ENCODE measurements at regions not wholly inside any gene's neighbourhood (a gene's known extent, or its start where the extent isn't known, plus 50 kb on each side); places are given as distances from the start of the nearest gene placed in this dataset.

DNA sequence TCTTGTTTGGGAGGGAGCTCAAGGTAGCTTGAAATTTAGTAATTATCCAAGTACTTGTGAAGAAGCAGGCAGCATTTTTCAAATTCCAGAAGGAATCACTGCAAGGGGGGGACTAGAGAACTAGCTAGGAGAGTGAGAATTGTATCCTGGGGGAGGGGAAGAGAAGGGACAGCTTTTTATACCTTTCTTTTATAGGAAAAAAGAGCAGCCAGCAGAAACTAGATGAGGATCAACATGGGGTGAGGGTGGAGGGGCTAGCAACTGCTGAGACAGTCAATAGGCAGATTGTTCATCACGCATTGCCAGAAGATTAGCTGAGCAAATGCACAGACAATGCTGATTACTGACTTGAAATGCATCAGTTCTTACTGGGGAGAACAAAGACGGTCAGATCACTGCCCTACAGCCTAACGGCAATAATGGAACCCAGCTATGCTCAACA lies 514.3 kb upstream of the CITED2 start:
- H4K20me1 ChIP-seq (ENCODE audit: insufficient read depth) = no peaks in the 10 kb centered on the region
- TF ChIP-seq EP300 (conservative IDR thresholded peaks at IDR 0.05; ENCODE audit: poor library complexity, severe bottlenecking) (no peak), EZH2 (IDR thresholded peaks at IDR 0.05; ENCODE audit: borderline replicate concordance, insufficient read depth, low read length, poor library complexity, severe bottlenecking) (no peak), POLR2AphosphoS5 (IDR thresholded peaks at IDR 0.05) (no peak), TAF1 (IDR thresholded peaks at IDR 0.05; ENCODE audit: low read depth) (no peak), RAD21 (conservative IDR thresholded peaks at IDR 0.05) (peak; percentile 27), MXI1 (conservative IDR thresholded peaks at IDR 0.05; ENCODE audit: poor library complexity, severe bottlenecking) (no peak), SMC3 (conservative IDR thresholded peaks at IDR 0.05; ENCODE audit: poor library complexity) (peak; percentile 17)
- TF ChIP-seq, protein P1, sequence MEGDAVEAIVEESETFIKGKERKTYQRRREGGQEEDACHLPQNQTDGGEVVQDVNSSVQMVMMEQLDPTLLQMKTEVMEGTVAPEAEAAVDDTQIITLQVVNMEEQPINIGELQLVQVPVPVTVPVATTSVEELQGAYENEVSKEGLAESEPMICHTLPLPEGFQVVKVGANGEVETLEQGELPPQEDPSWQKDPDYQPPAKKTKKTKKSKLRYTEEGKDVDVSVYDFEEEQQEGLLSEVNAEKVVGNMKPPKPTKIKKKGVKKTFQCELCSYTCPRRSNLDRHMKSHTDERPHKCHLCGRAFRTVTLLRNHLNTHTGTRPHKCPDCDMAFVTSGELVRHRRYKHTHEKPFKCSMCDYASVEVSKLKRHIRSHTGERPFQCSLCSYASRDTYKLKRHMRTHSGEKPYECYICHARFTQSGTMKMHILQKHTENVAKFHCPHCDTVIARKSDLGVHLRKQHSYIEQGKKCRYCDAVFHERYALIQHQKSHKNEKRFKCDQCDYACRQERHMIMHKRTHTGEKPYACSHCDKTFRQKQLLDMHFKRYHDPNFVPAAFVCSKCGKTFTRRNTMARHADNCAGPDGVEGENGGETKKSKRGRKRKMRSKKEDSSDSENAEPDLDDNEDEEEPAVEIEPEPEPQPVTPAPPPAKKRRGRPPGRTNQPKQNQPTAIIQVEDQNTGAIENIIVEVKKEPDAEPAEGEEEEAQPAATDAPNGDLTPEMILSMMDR (IDR thresholded peaks at IDR 0.05; ENCODE audit: poor library complexity, severe bottlenecking) = no peak
- TF ChIP-seq, protein P2, sequence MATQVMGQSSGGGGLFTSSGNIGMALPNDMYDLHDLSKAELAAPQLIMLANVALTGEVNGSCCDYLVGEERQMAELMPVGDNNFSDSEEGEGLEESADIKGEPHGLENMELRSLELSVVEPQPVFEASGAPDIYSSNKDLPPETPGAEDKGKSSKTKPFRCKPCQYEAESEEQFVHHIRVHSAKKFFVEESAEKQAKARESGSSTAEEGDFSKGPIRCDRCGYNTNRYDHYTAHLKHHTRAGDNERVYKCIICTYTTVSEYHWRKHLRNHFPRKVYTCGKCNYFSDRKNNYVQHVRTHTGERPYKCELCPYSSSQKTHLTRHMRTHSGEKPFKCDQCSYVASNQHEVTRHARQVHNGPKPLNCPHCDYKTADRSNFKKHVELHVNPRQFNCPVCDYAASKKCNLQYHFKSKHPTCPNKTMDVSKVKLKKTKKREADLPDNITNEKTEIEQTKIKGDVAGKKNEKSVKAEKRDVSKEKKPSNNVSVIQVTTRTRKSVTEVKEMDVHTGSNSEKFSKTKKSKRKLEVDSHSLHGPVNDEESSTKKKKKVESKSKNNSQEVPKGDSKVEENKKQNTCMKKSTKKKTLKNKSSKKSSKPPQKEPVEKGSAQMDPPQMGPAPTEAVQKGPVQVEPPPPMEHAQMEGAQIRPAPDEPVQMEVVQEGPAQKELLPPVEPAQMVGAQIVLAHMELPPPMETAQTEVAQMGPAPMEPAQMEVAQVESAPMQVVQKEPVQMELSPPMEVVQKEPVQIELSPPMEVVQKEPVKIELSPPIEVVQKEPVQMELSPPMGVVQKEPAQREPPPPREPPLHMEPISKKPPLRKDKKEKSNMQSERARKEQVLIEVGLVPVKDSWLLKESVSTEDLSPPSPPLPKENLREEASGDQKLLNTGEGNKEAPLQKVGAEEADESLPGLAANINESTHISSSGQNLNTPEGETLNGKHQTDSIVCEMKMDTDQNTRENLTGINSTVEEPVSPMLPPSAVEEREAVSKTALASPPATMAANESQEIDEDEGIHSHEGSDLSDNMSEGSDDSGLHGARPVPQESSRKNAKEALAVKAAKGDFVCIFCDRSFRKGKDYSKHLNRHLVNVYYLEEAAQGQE (IDR thresholded peaks at IDR 0.05; ENCODE audit: borderline replicate concordance) = no peak
- H3K79me2 ChIP-seq (replicated peaks; ENCODE audit: insufficient read depth, low read length) = no peaks in the 10 kb centered on the region
- H2AFZ ChIP-seq (ENCODE audit: low read depth, low read length) = peak overlapping the region; percentile 42
- no peaks in the 10 kb centered on the region for H3K36me3 ChIP-seq (ENCODE audit: insufficient read depth, low read length)
- peaks cover 6% of the 10 kb centered on the region for H3F3A ChIP-seq (ENCODE audit: insufficient read depth, low read length, poor library complexity, severe bottlenecking)
- no peaks in the 10 kb centered on the region for H3K27me3 ChIP-seq (ENCODE audit: insufficient read depth, low read depth, low read length)
- peak overlapping the region; percentile 33 for H3K4me2 ChIP-seq (ENCODE audit: low read length)
- no peaks in the 10 kb centered on the region for H3K9me2 ChIP-seq (ENCODE audit: insufficient read depth, low read length)
- peak overlapping the region; percentile 24 for H3K9ac ChIP-seq (ENCODE audit: low read length)
- H3K4me3 ChIP-seq (ENCODE audit: low read length) = peak overlapping the region; percentile 11
- H3K9me3 ChIP-seq (ENCODE audit: low read length) = no peaks in the 10 kb centered on the region
- H3K27ac ChIP-seq (ENCODE audit: low read length) = peak overlapping the region; percentile 45

DNA sequence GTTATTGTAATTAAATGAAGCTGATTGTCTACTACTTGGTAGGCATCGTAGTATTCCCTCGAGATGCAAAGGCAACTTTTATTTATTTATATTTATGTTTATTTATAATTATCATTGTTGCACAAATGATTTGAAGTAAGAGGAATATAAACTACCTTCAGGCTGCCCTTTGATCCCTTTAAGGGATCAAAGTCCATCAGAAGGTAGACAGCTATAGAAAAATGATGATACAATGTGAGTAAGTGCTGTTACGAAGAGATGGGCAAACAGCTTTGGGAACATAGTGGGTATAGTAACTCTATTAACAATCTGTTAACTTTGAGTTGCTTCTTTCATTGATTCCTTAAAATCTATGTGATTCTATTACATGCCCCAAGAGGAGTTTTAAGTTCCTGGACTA lies 512.8 kb upstream of the CITED2 start:
- Histone ChIP-seq H3K9me3 (ENCODE audit: low read length) (no peaks in the 10 kb centered on the region), H3K36me3 (ENCODE audit: insufficient read depth, low read length) (no peaks in the 10 kb centered on the region), H2AFZ (ENCODE audit: low read depth, low read length) (no peak overlapping the region), H4K20me1 (ENCODE audit: insufficient read depth) (no peaks in the 10 kb centered on the region), H3K9ac (ENCODE audit: low read length) (no peak overlapping the region), H3K27me3 (ENCODE audit: insufficient read depth, low read depth, low read length) (no peaks in the 10 kb centered on the region), H3K4me3 (ENCODE audit: low read length) (no peak overlapping the region), H3K9me2 (ENCODE audit: insufficient read depth, low read length) (no peaks in the 10 kb centered on the region), H3F3A (ENCODE audit: insufficient read depth, low read length, poor library complexity, severe bottlenecking) (peaks cover 6% of the 10 kb centered on the region), H3K4me2 (ENCODE audit: low read length) (no peak overlapping the region), H3K79me2 (replicated peaks; ENCODE audit: insufficient read depth, low read length) (no peaks in the 10 kb centered on the region), H3K27ac (ENCODE audit: low read length) (no peak overlapping the region)
- TF ChIP-seq, protein P2 (IDR thresholded peaks at IDR 0.05; ENCODE audit: borderline replicate concordance) = no peak
- TF ChIP-seq POLR2AphosphoS5 (IDR thresholded peaks at IDR 0.05) (no peak), SMC3 (conservative IDR thresholded peaks at IDR 0.05; ENCODE audit: poor library complexity) (no peak), EP300 (conservative IDR thresholded peaks at IDR 0.05; ENCODE audit: poor library complexity, severe bottlenecking) (no peak), TAF1 (IDR thresholded peaks at IDR 0.05; ENCODE audit: low read depth) (no peak), EZH2 (IDR thresholded peaks at IDR 0.05; ENCODE audit: borderline replicate concordance, insufficient read depth, low read length, poor library complexity, severe bottlenecking) (no peak), MXI1 (conservative IDR thresholded peaks at IDR 0.05; ENCODE audit: poor library complexity, severe bottlenecking) (no peak), RAD21 (conservative IDR thresholded peaks at IDR 0.05) (no peak)
- TF ChIP-seq, protein P1 (IDR thresholded peaks at IDR 0.05; ENCODE audit: poor library complexity, severe bottlenecking) = no peak

Measured in neural cell (in vitro differentiated cells).